Stimulated activated naive CD4-positive, alpha-beta T cell (primary cell): ENCODE measurements at regions not wholly inside any gene's neighbourhood (a gene's known extent, or its start where the extent isn't known, plus 50 kb on each side); places are given as distances from the start of the nearest gene placed in this dataset.
"Not testable (repeated sequence)": the region's sequence is repeated elsewhere in the genome, so short reads cannot be mapped to it uniquely, and the experiment has no call there.

ENCODE experiments used
- DNase-seq, 6 experiments: peaks; one replicate each; lab custom pipeline; 2025; lab: John Stamatoyannopoulos, UW

- no peak for DNase-seq
Observed at GRCh38 chr7:13713092-13713491, 276.4 kb downstream of the ETV1 start.

GRCh38 chr7:13715534-13715933, 273.9 kb downstream of the ETV1 start:
- DNase-seq, result no peak

- no peak for DNase-seq
Observed at GRCh38 chr7:13717031-13717430, 272.4 kb downstream of the ETV1 start.

- DNase-seq, result no peak
Observed at GRCh38 chr7:13724191-13724976, 265.1 kb downstream of the ETV1 start.

- no peak for DNase-seq
Observed at GRCh38 chr7:13724977-13725566, 264.4 kb downstream of the ETV1 start.

- DNase-seq, result no peak
Observed at GRCh38 chr7:13725591-13725990, 263.9 kb downstream of the ETV1 start.

- no peak for DNase-seq
Observed at GRCh38 chr7:13727279-13727678, 262.2 kb downstream of the ETV1 start.

GRCh38 chr7:13727751-13728150, 261.7 kb downstream of the ETV1 start:
- no peak for DNase-seq

GRCh38 chr7:13728430-13728829, 261.0 kb downstream of the ETV1 start:
- not testable (repeated sequence) for DNase-seq

GRCh38 chr7:13731643-13732042, 257.8 kb downstream of the ETV1 start:
- no peak for DNase-seq

- DNase-seq, result no peak
Observed at GRCh38 chr7:13737563-13737962, 251.9 kb downstream of the ETV1 start.

- DNase-seq, result no peak
Observed at GRCh38 chr7:13742126-13742525, 247.3 kb downstream of the ETV1 start.

GRCh38 chr7:13742811-13743210, 246.7 kb downstream of the ETV1 start:
- no peak for DNase-seq

GRCh38 chr7:13743226-13743625, 246.2 kb downstream of the ETV1 start:
- no peak for DNase-seq

GRCh38 chr7:13745530-13745929, 243.9 kb downstream of the ETV1 start:
- DNase-seq, result no peak

- DNase-seq, result no peak
Observed at GRCh38 chr7:13748998-13749397, 240.5 kb downstream of the ETV1 start.

- DNase-seq, result no peak
Observed at GRCh38 chr7:13749636-13750035, 239.8 kb downstream of the ETV1 start.

GRCh38 chr7:13751766-13752165, 237.7 kb downstream of the ETV1 start:
- no peak for DNase-seq

GRCh38 chr7:13757841-13758240, 231.6 kb downstream of the ETV1 start:
- no peak for DNase-seq

- not testable (repeated sequence) for DNase-seq
Observed at GRCh38 chr7:13765853-13766252, 223.6 kb downstream of the ETV1 start.

- no peak for DNase-seq
Observed at GRCh38 chr7:13770305-13770704, 219.2 kb downstream of the ETV1 start.

GRCh38 chr7:13774976-13775375, 214.5 kb downstream of the ETV1 start:
- DNase-seq, result no peak

GRCh38 chr7:13777242-13777641, 212.2 kb downstream of the ETV1 start:
- no peak for DNase-seq

GRCh38 chr7:13778967-13779366, 210.5 kb downstream of the ETV1 start:
- DNase-seq, result no peak
